SK-N-SH (cell line): ENCODE measurements at regions not wholly inside any gene's neighbourhood (a gene's known extent, or its start where the extent isn't known, plus 50 kb on each side); places are given as distances from the start of the nearest gene placed in this dataset.

Source experiments
- CTCF ChIA-PET: fragments of 300-600, 350-600 bp; formaldehyde crosslinking; extraction: SDS; loops from one replicate; lab custom pipeline; 2021; lab: Yijun Ruan, JAX
- POLR2A ChIA-PET: fragments of 350-600 bp; sonication (Branson Sonifier 250); formaldehyde crosslinking; extraction: SDS; loops from one replicate; lab custom pipeline; 2020; ENCODE audit warnings: antibody characterized with exemption, inconsistent platforms; lab: Yijun Ruan, JAX
- DNase-seq: peaks from one replicate; pipeline ENCODE4 v3.0.0; 2012
- H2AFZ ChIP-seq: fragments of 200-600 bp; sonication (generic); 2 replicates; pipeline ENCODE4 v1.8.1; 2016; ENCODE audit warnings: antibody characterized with exemption, mild to moderate bottlenecking, low read depth
- H3F3A ChIP-seq: fragments of 200-600 bp; sonication (generic); replicated peaks from 2 replicates; pipeline ENCODE3; 2016; ENCODE audit warnings: antibody characterized with exemption, mild to moderate bottlenecking; ENCODE audit not compliant: insufficient read depth
- H3K27ac ChIP-seq, 2 experiments: fragments of 200-500 bp in 1 of 2; fragments of 200-600 bp in 1 of 2; sonication (Bioruptor generic) in 1 of 2; sonication (generic), shearing (Covaris generic) in 1 of 2; 2 replicates each; pipeline versions ENCODE4 v1.5.1 to v1.6.1; 2014 to 2016; ENCODE audit warnings: low read depth in 2 of 2, inconsistent platforms in 1 of 2, low read length in 1 of 2, mild to moderate bottlenecking in 1 of 2, mixed read lengths in 1 of 2
- H3K27me3 ChIP-seq: fragments of 200-600 bp; sonication (generic), shearing (Covaris generic); 2 replicates; pipeline ENCODE4 v1.6.1; 2016; ENCODE audit warnings: mixed run types; ENCODE audit not compliant: insufficient read depth
- H3K36me3 ChIP-seq, 2 experiments: fragments of 200-500 bp in 1 of 2; fragments of 200-600 bp in 1 of 2; sonication (Bioruptor generic) in 1 of 2; sonication (generic) in 1 of 2; replicated peaks in 1 of 2; 2 replicates each; pipeline versions ENCODE3 to v1.5.1; 2014 to 2016; ENCODE audit warnings: low read length in 1 of 2, mild to moderate bottlenecking in 1 of 2; ENCODE audit not compliant: insufficient read depth in 2 of 2, control insufficient read depth in 1 of 2
- H3K4me1 ChIP-seq, 2 experiments: fragments of 200-500 bp in 1 of 2; fragments of 200-600 bp in 1 of 2; sonication (Bioruptor generic) in 1 of 2; sonication (generic), shearing (Covaris generic) in 1 of 2; 2 replicates each; pipeline versions ENCODE4 v1.5.1 to v1.6.1; 2014 to 2016; ENCODE audit warnings: low read depth in 1 of 2, low read length in 1 of 2, mixed run types in 1 of 2; ENCODE audit not compliant: insufficient read depth in 2 of 2, control insufficient read depth in 1 of 2
- H3K4me2 ChIP-seq: fragments of 200-600 bp; sonication (generic), shearing (Covaris generic); 2 replicates; pipeline ENCODE4 v1.6.1; 2017; ENCODE audit warnings: mixed run types
- H3K4me3 ChIP-seq, 2 experiments: fragments of 200-500 bp in 1 of 2; fragments of 200-600 bp in 1 of 2; sonication (Bioruptor generic) in 1 of 2; sonication (generic), shearing (Covaris generic) in 1 of 2; 2 replicates each; pipeline versions ENCODE4 v1.5.1 to v1.8.1; 2014 to 2016; ENCODE audit warnings: low read depth in 2 of 2, inconsistent platforms in 1 of 2, low read length in 1 of 2, mild to moderate bottlenecking in 1 of 2, mixed read lengths in 1 of 2, moderate library complexity in 1 of 2
- H3K79me2 ChIP-seq: fragments of 200-600 bp; sonication (generic); 2 replicates; pipeline ENCODE4 v1.8.1; 2017; ENCODE audit warnings: mild to moderate bottlenecking; ENCODE audit not compliant: insufficient read depth
- H3K9ac ChIP-seq: fragments of 200-600 bp; sonication (generic); 2 replicates; pipeline ENCODE4 v1.6.1; 2017; ENCODE audit warnings: mixed run types
- H3K9me2 ChIP-seq: fragments of 200-600 bp; sonication (generic); 2 replicates; pipeline ENCODE4 v1.6.1; 2017; ENCODE audit warnings: mixed run types
- H3K9me3 ChIP-seq: fragments of 200-600 bp; sonication (generic); 2 replicates; pipeline ENCODE4 v1.6.1; 2017; ENCODE audit warnings: mixed run types, mild to moderate bottlenecking, moderate library complexity
- H4K20me1 ChIP-seq: fragments of 200-600 bp; sonication (generic); 2 replicates; pipeline ENCODE4 v1.6.1; 2017; ENCODE audit warnings: mild to moderate bottlenecking, mixed run types; ENCODE audit not compliant: insufficient read depth
- ELF1 ChIP-seq: IDR thresholded peaks from 2 replicates; pipeline ENCODE4 v1.4.0; 2012
- GABPA ChIP-seq: IDR thresholded peaks from 2 replicates; pipeline ENCODE4 v1.4.0; 2012; ENCODE audit warnings: low read depth, mild to moderate bottlenecking
- GATA2 ChIP-seq: sonication (generic); formaldehyde crosslinking; IDR thresholded peaks from 2 replicates; pipeline ENCODE4 v1.5.0; 2020; ENCODE audit warnings: mild to moderate bottlenecking, missing genetic modification reagents
- JUND ChIP-seq: IDR thresholded peaks from 2 replicates; pipeline ENCODE4 v1.4.0; 2012
- SIN3A ChIP-seq: IDR thresholded peaks from 2 replicates; pipeline ENCODE4 v1.6.1; 2012; ENCODE audit warnings: low read depth, mild to moderate bottlenecking, low read length, moderate library complexity, borderline replicate concordance
- SMC3 ChIP-seq: IDR thresholded peaks from 2 replicates; pipeline ENCODE4 v1.6.1; 2012; ENCODE audit warnings: low read depth, low read length, improper control_type of control experiment
- TCF12 ChIP-seq: IDR thresholded peaks from 2 replicates; pipeline ENCODE4 v1.4.0; 2012
- TEAD4 ChIP-seq: IDR thresholded peaks from 2 replicates; pipeline ENCODE4 v1.4.0; 2012; ENCODE audit warnings: mild to moderate bottlenecking, borderline replicate concordance; ENCODE audit not compliant: insufficient read depth
- YY1 ChIP-seq: IDR thresholded peaks from 2 replicates; pipeline ENCODE4 v1.4.0; 2012; ENCODE audit warnings: low read depth, mild to moderate bottlenecking
- WGBS: methylation state at CpG from one replicate; pipeline ENCODE4 v1.1.6; 2017; ENCODE audit warnings: low lambda C conversion rate; 5-methylcytosine and 5-hydroxymethylcytosine counted together
- TF ChIP-seq, protein P1 (sequence below): fragments of 200-600 bp; sonication (generic); IDR thresholded peaks from 2 replicates; pipeline ENCODE4 v1.6.1; 2017; ENCODE audit warnings: antibody characterized with exemption, mild to moderate bottlenecking, moderate library complexity
- TF ChIP-seq, protein P2 (sequence below): IDR thresholded peaks from 2 replicates; pipeline ENCODE4 v1.4.0; 2012; ENCODE audit warnings: low read depth, borderline replicate concordance
- TF ChIP-seq, protein P3 (sequence below): fragments of 150-350 bp; IDR thresholded peaks from 2 replicates; pipeline ENCODE4 v1.6.1; 2016; ENCODE audit warnings: mild to moderate bottlenecking, low read depth, low read length
- TF ChIP-seq, protein P4 (sequence below): IDR thresholded peaks from 2 replicates; pipeline ENCODE4 v1.4.0; 2012; ENCODE audit warnings: low read depth, borderline replicate concordance

DNA sequence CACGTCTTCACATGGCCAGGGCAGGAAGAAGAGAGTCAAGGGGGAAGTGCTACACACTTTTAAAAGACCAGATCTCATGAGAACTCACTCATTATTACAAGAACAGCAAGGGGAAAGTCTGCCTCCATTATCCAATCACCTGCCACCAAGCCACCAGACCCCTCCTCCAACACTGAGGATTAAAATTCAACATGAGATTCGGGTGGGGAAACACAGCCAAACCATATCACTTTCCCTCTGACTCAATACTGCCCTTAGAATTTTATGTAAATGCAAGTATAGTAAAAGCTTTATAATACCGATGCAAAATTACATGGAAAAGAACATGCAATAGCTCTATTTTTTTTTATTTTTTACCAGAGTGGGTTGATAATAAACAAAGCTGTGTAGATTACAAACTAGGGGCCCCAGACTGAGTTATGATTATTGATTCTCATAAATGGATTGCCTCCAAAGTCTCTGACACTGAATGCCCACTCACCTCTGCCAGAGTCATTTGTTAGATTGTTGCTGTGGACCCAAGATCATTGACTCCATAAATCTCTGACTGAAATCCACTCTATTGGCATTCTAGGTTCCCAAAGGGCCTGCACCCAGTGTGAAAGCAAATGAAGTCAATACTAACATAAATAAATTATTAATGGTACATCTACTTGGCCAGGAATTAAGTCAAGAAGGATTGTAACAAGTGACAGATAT, 184.8 kb upstream of the FUT9 start:
- no peaks in the 10 kb centered on the region for H3K9me2 ChIP-seq

More for the DNA sequence above, 184.8 kb upstream of the FUT9 start:
- TF ChIP-seq JUND (no peak), TCF12 (no peak), ELF1 (no peak), TEAD4 (no peak), SMC3 (no peak), GATA2 (CRISPR knock-in tag) (no peak), SIN3A (no peak), YY1 (no peak), GABPA (no peak)
- TF ChIP-seq, protein P1, sequence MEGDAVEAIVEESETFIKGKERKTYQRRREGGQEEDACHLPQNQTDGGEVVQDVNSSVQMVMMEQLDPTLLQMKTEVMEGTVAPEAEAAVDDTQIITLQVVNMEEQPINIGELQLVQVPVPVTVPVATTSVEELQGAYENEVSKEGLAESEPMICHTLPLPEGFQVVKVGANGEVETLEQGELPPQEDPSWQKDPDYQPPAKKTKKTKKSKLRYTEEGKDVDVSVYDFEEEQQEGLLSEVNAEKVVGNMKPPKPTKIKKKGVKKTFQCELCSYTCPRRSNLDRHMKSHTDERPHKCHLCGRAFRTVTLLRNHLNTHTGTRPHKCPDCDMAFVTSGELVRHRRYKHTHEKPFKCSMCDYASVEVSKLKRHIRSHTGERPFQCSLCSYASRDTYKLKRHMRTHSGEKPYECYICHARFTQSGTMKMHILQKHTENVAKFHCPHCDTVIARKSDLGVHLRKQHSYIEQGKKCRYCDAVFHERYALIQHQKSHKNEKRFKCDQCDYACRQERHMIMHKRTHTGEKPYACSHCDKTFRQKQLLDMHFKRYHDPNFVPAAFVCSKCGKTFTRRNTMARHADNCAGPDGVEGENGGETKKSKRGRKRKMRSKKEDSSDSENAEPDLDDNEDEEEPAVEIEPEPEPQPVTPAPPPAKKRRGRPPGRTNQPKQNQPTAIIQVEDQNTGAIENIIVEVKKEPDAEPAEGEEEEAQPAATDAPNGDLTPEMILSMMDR: no peak
- TF ChIP-seq, protein P2, sequence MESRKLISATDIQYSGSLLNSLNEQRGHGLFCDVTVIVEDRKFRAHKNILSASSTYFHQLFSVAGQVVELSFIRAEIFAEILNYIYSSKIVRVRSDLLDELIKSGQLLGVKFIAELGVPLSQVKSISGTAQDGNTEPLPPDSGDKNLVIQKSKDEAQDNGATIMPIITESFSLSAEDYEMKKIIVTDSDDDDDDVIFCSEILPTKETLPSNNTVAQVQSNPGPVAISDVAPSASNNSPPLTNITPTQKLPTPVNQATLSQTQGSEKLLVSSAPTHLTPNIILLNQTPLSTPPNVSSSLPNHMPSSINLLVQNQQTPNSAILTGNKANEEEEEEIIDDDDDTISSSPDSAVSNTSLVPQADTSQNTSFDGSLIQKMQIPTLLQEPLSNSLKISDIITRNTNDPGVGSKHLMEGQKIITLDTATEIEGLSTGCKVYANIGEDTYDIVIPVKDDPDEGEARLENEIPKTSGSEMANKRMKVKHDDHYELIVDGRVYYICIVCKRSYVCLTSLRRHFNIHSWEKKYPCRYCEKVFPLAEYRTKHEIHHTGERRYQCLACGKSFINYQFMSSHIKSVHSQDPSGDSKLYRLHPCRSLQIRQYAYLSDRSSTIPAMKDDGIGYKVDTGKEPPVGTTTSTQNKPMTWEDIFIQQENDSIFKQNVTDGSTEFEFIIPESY: no peak
- TF ChIP-seq, protein P3, sequence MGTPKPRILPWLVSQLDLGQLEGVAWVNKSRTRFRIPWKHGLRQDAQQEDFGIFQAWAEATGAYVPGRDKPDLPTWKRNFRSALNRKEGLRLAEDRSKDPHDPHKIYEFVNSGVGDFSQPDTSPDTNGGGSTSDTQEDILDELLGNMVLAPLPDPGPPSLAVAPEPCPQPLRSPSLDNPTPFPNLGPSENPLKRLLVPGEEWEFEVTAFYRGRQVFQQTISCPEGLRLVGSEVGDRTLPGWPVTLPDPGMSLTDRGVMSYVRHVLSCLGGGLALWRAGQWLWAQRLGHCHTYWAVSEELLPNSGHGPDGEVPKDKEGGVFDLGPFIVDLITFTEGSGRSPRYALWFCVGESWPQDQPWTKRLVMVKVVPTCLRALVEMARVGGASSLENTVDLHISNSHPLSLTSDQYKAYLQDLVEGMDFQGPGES: no peak
- TF ChIP-seq, protein P4, sequence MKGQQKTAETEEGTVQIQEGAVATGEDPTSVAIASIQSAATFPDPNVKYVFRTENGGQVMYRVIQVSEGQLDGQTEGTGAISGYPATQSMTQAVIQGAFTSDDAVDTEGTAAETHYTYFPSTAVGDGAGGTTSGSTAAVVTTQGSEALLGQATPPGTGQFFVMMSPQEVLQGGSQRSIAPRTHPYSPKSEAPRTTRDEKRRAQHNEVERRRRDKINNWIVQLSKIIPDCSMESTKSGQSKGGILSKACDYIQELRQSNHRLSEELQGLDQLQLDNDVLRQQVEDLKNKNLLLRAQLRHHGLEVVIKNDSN: no peak
- no peaks in the 10 kb centered on the region for H3F3A ChIP-seq
- H4K20me1 ChIP-seq: no peaks in the 10 kb centered on the region
- no peak overlapping the region for H2AFZ ChIP-seq
- no peak overlapping the region for H3K9ac ChIP-seq
- H3K27me3 ChIP-seq: no peaks in the 10 kb centered on the region
- H3K9me3 ChIP-seq: no peaks in the 10 kb centered on the region
- WGBS: 18% methylated on average over 3 of the region's 3 CpGs
- ChIA-PET CTCF (interaction anchor here (0.6 to 2.4 kb wide), 2 partner anchors 10 to 977 kb away, joined by 3 to 11 read pairs; no protein-coding TSS in a partner anchor), POLR2A (no interaction called here)
- H3K4me3 ChIP-seq: no peak overlapping the region
- H3K36me3 ChIP-seq: no peaks in the 10 kb centered on the region
- no peaks in the 10 kb centered on the region for H3K4me1 ChIP-seq
- H3K79me2 ChIP-seq: no peaks in the 10 kb centered on the region
- no peak overlapping the region for H3K27ac ChIP-seq
- no peak overlapping the region for H3K4me2 ChIP-seq
- DNase-seq: no peak
